GM19023 (cell line): ENCODE measurements at regions not wholly inside any gene's neighbourhood (a gene's known extent, or its start where the extent isn't known, plus 50 kb on each side); places are given as distances from the start of the nearest gene placed in this dataset.
"Not testable (repeated sequence)": the region's sequence is repeated elsewhere in the genome, so short reads cannot be mapped to it uniquely, and the experiment has no call there.

ENCODE experiments used
- ATAC-seq: cut with Tn5 transposase; IDR thresholded peaks from one replicate; pipeline ENCODE4 v1.9.1; 2021; ENCODE audit warnings: mild to moderate bottlenecking, moderate library complexity; ENCODE audit not compliant: unreplicated experiment

GRCh38 chr4:54571293-54572151, 86.2 kb upstream of the KIT start:
- ATAC-seq: no peak

GRCh38 chr4:54572152-54572542, 85.6 kb upstream of the KIT start:
- no peak for ATAC-seq

GRCh38 chr4:54574500-54574899, 83.3 kb upstream of the KIT start:
- no peak for ATAC-seq

DNA sequence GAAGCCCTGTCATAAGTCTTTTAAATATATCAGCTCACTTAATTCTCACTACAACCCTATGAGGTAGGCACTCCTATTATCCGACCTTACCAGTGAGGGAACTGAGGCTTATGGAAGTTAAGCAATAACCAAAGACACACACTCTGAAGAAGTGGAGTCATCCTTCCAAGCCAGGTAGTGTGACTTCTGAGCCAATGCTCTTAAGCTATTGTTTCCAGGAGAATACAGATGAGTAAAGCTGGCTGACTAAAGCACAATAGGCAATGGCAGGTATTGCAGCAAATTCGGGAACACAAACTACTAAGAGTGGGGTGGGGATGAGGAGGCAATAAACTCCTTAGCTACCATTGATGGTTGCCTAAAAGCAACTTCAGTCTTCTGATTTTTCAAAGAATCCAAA, 81.8 kb upstream of the KIT start:
- ATAC-seq: no peak

- no peak for ATAC-seq
These were observed 76.0 kb upstream of the KIT start for GRCh38 chr4:54581807-54582206.

GRCh38 chr4:54585321-54586000, 72.3 kb upstream of the KIT start:
- ATAC-seq: no peak

GRCh38 chr4:54586320-54586955, 71.3 kb upstream of the KIT start:
- no peak for ATAC-seq

DNA sequence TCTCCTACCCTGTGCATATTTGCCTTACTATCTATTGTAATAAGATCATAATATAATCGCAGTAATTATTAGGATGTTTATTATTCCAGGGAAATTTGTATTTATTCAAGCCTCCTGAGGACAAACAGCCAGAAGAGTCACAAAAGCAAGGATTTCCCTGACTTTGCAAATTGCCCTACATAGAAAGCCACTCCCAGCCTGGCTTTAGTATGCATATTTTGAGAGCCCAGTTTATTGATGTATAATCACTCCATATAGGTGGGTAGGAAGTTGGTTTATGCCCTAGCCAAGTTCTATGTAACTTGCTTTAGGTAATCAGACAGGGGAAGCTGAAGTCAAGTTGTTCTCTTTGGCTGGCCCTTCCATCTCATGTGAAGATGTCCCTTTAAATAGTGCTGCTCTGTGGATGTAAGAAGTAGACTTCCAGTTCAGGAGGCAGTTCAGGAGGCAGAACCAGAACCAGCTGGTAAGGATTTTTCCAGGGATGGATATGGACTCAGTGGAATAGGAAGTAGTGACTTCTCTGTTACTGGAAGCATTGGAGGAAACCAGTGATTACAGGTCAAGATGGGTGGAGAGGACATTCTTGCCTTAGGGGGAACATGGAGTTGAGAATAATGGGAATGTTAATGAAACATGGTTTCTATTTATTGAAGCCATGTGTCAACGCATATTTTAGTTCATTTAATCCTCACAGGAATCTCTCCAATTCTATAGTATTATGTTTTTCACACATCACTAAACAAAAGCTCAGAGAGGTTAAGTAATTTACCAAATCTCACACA, 70.5 kb upstream of the KIT start:
- no peak for ATAC-seq

DNA sequence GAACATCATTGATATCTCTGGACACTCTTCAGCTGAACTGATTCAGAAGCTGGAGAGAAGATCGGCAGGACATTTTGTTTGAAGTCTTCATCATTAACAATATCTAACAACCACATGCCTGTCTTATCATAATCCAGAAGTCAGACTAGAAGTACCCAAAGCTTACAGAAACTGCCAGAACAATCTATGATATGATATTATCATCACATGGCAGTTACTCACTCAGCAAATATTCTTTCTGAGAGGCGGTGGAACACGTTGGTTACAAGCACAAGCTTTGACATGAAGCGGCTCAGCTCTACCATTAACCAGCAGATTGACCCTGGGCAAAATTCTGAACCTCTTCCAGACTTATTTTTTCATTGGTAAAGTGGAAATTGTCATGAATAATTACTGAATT, 69.4 kb upstream of the KIT start:
- ATAC-seq: no peak

GRCh38 chr4:54589586-54589985, 68.2 kb upstream of the KIT start:
- no peak for ATAC-seq

DNA sequence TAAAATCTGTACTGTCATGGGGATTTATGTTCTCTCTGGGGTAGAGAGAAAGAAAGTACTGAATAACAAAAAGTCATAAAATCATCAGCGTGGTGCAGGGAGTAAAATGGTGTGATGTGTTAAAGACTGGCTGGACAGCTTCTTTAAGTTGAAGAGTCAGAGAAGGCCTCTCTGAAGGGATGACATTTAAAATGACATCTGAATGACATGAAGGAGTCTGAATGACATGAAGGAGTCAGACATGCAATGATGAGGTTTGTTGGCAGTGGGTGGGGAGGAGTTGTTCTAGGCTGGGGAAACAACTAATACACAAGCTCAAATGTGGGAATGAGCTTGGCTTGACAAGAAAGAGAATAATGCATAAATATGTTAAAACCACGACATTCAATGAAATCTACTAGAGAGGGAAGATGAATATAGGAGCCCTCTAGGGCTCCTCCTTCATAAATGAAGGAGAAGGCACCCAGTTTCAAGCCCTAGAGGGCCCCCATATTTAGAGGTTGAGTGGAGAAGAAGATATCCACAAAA, 63.9 kb upstream of the KIT start:
- ATAC-seq: no peak

DNA sequence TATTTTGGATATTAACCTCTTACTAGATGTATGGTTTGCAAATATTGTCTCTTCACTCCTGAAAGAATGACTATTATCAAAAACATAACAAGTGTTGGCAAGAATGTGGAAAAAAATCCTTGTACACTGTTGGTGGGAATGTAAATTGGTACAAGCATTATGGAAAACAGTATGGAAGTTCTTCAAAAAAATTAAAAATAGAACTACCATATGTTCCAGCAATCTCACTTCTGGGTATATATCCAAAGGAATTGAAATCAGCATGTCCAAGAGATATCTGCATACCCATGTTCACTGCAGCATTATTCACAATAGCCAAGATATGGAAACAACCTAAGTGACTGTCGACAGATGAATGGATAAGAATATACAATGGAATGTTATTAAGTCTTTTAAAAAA, 61.6 kb upstream of the KIT start:
- ATAC-seq: no peak

- ATAC-seq: not testable (repeated sequence)
These were observed 60.1 kb upstream of the KIT start for GRCh38 chr4:54597678-54598077.

DNA sequence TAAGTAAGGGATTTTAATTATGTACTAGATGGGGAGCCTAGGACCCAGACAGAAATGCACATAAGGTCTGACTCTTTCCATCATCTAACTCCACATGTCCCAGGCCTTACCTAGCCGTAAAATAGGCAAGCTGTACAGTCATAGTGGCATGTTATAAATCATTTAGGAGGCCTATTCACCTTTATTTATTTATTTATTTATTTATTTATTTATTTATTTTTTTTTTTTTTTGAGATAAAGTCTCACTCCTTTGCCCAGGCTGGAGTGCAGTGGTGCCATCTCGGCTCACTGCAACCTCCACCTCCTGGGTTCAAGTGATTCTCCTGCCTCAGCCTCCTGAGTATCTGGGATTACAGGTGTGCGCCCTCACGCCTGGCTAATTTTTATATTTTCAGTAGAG, 55.6 kb upstream of the KIT start:
- ATAC-seq: not testable (repeated sequence)

DNA sequence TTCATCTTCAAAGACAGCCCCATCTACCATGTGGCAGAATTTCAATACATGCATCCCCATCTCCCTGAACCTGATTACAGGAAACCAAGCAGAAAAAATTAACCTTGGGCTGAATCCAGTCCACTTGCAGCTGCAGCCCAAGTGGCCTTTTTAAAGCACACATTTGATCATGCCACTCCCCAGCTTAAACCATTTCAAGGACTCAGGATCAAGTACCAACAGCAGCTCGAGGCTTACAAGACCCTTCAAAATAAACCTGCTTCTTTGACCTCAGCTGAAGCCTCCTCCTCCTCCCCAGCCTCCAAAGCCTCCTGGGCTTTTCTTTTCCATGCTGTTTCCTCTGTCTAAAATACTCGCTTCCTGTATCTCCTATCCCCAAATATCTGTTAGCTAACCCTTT, 50.7 kb upstream of the KIT start:
- ATAC-seq: no peak

DNA sequence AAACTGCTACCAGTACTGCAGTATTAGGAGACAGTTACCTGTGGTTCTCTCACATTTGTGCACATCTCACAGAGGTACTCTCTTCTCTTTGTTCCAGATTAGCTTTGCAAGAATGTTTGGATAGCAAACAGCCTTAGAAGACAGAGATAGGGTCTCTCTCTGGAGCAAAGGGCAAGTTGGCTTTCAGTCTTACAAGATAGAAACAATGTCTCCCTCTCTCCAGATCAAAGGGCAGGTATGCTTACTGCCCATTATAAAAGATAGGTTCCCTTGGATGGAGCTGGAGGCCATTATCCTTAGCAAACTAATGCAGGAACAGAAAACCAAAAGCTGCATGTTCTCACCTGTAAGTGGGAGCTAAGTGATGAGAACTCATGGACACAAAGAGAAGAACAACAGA, 50.2 kb upstream of the KIT start:
- no peak for ATAC-seq
